DND-41 (cell line): ENCODE measurements at regions not wholly inside any gene's neighbourhood (a gene's known extent, or its start where the extent isn't known, plus 50 kb on each side); places are given as distances from the start of the nearest gene placed in this dataset.

Source experiments
- ATAC-seq: fragments of 200-7000 bp; cut with Tn5 transposase; 3 replicates; pipeline ENCODE4 v1.9.1; 2021; ENCODE audit warnings: low read depth; ENCODE audit not compliant: insufficient read depth
- DNase-seq: peaks from one replicate; pipeline ENCODE4 v3.0.0-alpha.2; 2020
- H2AFZ ChIP-seq: 2 replicates; pipeline ENCODE4 v1.6.0; 2012; ENCODE audit warnings: low read depth, low read length
- H3K27ac ChIP-seq: 2 replicates; pipeline ENCODE4 v1.5.1; 2012; ENCODE audit warnings: low read length, inconsistent platforms
- H3K27me3 ChIP-seq: fragments of 200-600 bp; sonication (generic); 2 replicates; pipeline ENCODE4 v1.6.0; 2012; ENCODE audit warnings: low read length, mild to moderate bottlenecking, inconsistent platforms; ENCODE audit not compliant: insufficient read depth, poor library complexity
- H3K36me3 ChIP-seq: 2 replicates; pipeline ENCODE4 v1.5.1; 2012; ENCODE audit warnings: low read length, inconsistent platforms; ENCODE audit not compliant: insufficient read depth
- H3K4me1 ChIP-seq: 2 replicates; pipeline ENCODE4 v1.5.1; 2012; ENCODE audit warnings: mild to moderate bottlenecking, low read length; ENCODE audit not compliant: insufficient read depth
- H3K4me2 ChIP-seq: 2 replicates; pipeline ENCODE4 v1.6.0; 2012; ENCODE audit warnings: mild to moderate bottlenecking, moderate library complexity, low read length, inconsistent platforms; ENCODE audit not compliant: insufficient read depth
- H3K4me3 ChIP-seq, 2 experiments: fragments of 200-600 bp in 1 of 2; shearing (Covaris generic) in 1 of 2; 2 replicates each; pipeline ENCODE4 v1.5.1; 2012 to 2016; ENCODE audit warnings: inconsistent platforms in 2 of 2, low read length in 2 of 2, mild to moderate bottlenecking in 2 of 2, low read depth in 1 of 2, moderate library complexity in 1 of 2
- H3K79me2 ChIP-seq: 2 replicates; pipeline ENCODE4 v1.6.0; 2012; ENCODE audit warnings: low read length, inconsistent platforms; ENCODE audit not compliant: insufficient read depth
- H3K9ac ChIP-seq: 2 replicates; pipeline ENCODE4 v1.6.0; 2012; ENCODE audit warnings: low read depth, mild to moderate bottlenecking, inconsistent platforms, low read length, moderate library complexity
- H3K9me3 ChIP-seq: 2 replicates; pipeline ENCODE4 v1.5.1; 2012; ENCODE audit warnings: low read length, moderate library complexity, mild to moderate bottlenecking, inconsistent platforms; ENCODE audit not compliant: insufficient read depth, severe bottlenecking
- H4K20me1 ChIP-seq: 2 replicates; pipeline ENCODE4 v1.6.0; 2012; ENCODE audit warnings: low read length; ENCODE audit not compliant: insufficient read depth
- EZH2 ChIP-seq: IDR thresholded peaks from 3 replicates; pipeline ENCODE4 v1.6.1; 2012; ENCODE audit warnings: borderline replicate concordance, low read depth, mild to moderate bottlenecking, moderate library complexity, low read length, inconsistent platforms; ENCODE audit not compliant: severe bottlenecking
- TF ChIP-seq, protein P1 (sequence below): IDR thresholded peaks from 2 replicates; pipeline ENCODE4 v1.5.1; 2012; ENCODE audit warnings: borderline replicate concordance, low read length, moderate library complexity, mild to moderate bottlenecking; ENCODE audit not compliant: poor library complexity, severe bottlenecking; ENCODE audit errors: extremely low read depth

DNA sequence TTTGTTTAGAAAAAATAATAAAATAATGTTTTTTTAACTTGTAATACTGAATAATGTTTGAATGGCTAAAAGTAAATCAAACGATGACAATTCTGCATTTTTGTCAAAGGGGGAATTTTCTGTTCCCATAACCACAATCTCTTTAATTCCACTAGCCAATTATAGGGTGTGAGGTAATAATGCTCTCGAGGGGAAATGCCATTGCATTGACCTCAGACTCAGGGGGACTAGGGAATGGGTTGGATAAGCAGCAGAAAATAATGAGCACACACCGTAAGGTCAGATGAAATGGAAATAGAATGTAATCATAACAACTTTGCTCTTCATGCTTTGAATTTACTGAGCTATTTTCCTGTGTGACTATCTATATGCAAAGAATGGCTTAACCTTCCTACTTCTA, 584.7 kb downstream of the RFPL4B start:
- H3K4me1 ChIP-seq: no peaks in the 10 kb centered on the region
- H3K27ac ChIP-seq: no peak overlapping the region
- no peak overlapping the region for H3K4me3 ChIP-seq
- H4K20me1 ChIP-seq: no peaks in the 10 kb centered on the region
- TF ChIP-seq, protein P1, sequence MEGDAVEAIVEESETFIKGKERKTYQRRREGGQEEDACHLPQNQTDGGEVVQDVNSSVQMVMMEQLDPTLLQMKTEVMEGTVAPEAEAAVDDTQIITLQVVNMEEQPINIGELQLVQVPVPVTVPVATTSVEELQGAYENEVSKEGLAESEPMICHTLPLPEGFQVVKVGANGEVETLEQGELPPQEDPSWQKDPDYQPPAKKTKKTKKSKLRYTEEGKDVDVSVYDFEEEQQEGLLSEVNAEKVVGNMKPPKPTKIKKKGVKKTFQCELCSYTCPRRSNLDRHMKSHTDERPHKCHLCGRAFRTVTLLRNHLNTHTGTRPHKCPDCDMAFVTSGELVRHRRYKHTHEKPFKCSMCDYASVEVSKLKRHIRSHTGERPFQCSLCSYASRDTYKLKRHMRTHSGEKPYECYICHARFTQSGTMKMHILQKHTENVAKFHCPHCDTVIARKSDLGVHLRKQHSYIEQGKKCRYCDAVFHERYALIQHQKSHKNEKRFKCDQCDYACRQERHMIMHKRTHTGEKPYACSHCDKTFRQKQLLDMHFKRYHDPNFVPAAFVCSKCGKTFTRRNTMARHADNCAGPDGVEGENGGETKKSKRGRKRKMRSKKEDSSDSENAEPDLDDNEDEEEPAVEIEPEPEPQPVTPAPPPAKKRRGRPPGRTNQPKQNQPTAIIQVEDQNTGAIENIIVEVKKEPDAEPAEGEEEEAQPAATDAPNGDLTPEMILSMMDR: no peak
- no peak for TF ChIP-seq EZH2
- no peaks in the 10 kb centered on the region for H3K79me2 ChIP-seq
- no peak for ATAC-seq
- no peak for DNase-seq
- H2AFZ ChIP-seq: no peak overlapping the region
- H3K4me2 ChIP-seq: no peak overlapping the region
- H3K36me3 ChIP-seq: no peaks in the 10 kb centered on the region
- H3K9ac ChIP-seq: no peak overlapping the region
- no peaks in the 10 kb centered on the region for H3K9me3 ChIP-seq
- H3K27me3 ChIP-seq: no peaks in the 10 kb centered on the region

DNA sequence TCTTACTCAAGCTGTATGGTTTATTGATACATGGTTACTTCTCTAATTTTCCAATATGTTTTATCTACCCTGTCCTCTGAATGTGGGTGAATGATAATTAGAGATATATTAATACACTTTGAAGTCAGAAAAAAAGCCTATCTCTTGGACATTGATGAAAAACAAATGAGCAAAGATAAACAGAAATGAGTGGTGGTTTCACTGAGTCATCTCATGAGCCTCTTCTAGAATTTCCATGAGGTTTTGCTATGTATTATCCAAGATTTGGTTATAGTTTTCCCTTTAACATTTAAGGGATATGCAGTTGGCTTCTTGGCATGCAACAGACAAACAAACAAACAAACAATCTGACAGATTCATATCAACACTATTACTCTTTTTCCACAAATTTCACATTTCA, 586.8 kb downstream of the RFPL4B start:
- no peaks in the 10 kb centered on the region for H3K9me3 ChIP-seq
- H3K9ac ChIP-seq: no peak overlapping the region
- H3K27me3 ChIP-seq: no peaks in the 10 kb centered on the region
- no peak overlapping the region for H2AFZ ChIP-seq
- TF ChIP-seq, protein P1: no peak
- no peak for TF ChIP-seq EZH2
- H3K4me2 ChIP-seq: no peak overlapping the region
- no peak overlapping the region for H3K27ac ChIP-seq
- ATAC-seq (no peak), DNase-seq (no peak)
- H3K36me3 ChIP-seq: no peaks in the 10 kb centered on the region
- no peaks in the 10 kb centered on the region for H3K79me2 ChIP-seq
- no peaks in the 10 kb centered on the region for H4K20me1 ChIP-seq
- H3K4me1 ChIP-seq: no peaks in the 10 kb centered on the region
- H3K4me3 ChIP-seq: no peak overlapping the region

DNA sequence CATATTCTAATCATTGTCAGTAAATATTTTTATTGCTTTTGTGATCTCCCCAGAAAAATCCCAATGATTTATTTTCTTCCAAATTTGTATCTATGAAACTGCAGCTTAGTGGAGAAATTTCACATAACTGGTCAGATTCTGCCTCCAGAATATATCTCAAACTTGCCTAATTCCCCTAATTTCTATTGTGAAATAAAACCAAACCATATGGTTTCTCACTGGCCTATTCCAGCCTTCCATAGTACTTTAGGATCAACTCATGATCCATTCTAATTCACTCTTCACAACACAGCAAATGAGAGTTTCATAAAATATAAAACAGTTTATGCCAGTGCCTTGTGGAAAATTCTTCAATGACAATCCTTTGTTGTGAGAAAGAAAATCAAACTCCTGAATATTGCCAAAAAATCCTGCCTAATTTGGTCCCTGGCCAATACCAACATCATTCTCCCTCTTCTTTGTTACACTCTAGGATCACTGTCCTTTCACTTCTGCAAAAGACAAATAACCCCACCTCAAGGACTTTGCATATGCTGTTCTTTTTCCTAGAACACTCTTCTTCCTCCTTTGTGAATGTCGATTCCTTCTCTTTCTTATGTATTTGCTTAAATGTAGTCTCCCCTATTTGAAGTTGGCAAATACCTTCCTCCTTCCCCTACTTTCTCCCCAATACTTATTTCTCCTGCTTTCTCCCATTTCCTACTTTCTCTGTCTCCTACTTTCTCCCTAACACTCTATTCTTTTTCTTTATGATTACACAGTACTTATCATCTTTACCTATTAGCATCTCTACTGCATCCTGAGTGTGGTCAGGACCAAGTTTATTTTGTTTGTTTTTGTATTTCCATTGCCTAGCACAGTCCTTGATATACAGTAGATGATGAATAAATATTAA, 587.5 kb downstream of the RFPL4B start:
- H3K79me2 ChIP-seq: no peaks in the 10 kb centered on the region
- no peak for TF ChIP-seq EZH2
- TF ChIP-seq, protein P1: no peak

More for the DNA sequence above, 587.5 kb downstream of the RFPL4B start:
- no peak for DNase-seq
- Histone ChIP-seq H3K4me2 (no peak overlapping the region), H3K36me3 (no peaks in the 10 kb centered on the region), H3K9ac (no peak overlapping the region), H3K27me3 (no peaks in the 10 kb centered on the region), H3K4me3 (no peak overlapping the region), H3K9me3 (no peaks in the 10 kb centered on the region), H4K20me1 (no peaks in the 10 kb centered on the region), H3K27ac (no peak overlapping the region), H3K4me1 (no peaks in the 10 kb centered on the region), H2AFZ (no peak overlapping the region)
- no peak for ATAC-seq
